ENCODE measurements at regions not wholly inside any gene's neighbourhood (a gene's known extent, or its start where the extent isn't known, plus 50 kb on each side); places are given as distances from the start of the nearest gene placed in this dataset.

DNA sequence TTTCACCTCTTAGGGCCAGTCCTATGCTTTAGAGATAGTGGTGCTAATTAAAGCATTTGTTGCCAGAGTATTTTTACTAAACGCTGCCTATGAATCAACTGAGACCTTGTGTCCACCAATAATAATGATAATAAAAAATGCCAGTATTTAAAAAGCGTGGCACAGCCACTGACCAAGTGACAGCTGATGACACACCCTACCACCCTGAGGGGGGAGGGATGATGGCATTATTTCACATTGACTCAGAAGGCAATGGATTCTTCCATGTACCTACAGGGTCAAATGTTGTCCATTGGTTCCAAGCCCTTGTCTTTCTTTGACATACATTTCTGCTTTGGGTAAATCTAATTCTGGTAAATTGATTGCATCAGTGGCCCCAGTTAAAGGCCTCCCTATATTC is 384.4 kb downstream of the DLEU7 start:
- POLR2A ChIA-PET (ENCODE audit: unreplicated experiment): no interaction called here

DNA sequence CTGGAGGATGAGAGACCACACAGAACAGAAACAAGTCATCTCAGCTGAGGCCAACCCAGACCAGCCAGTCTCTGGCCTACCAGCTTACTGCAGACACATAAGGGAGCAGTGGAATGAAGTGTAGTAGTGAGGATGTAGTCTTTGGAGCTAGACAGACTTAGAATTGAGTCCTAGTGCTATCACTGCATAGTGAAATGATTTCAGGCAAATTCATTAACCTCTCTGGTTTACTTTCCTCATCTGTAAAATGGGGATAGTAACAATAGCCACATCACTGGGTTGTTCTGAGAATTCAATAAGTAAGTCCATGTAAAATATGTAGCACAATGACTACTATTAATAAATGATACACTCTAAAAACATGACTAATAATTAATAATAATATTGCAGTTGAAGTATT is 383.8 kb downstream of the DLEU7 start:
- Histone ChIP-seq H3K27ac (no peak overlapping the region), H3F3A (ENCODE audit: insufficient read depth, low read depth) (no peaks in the 10 kb centered on the region), H3K4me3 (no peak overlapping the region), H3K27me3 (ENCODE audit: insufficient read depth, low read depth) (no peaks in the 10 kb centered on the region), H3K4me2 (no peak overlapping the region), H3K79me2 (ENCODE audit: low read depth) (no peaks in the 10 kb centered on the region), H4K20me1 (ENCODE audit: insufficient read depth) (no peaks in the 10 kb centered on the region), H3K4me1 (replicated peaks; ENCODE audit: insufficient read depth) (no peaks in the 10 kb centered on the region), H3K9me3 (ENCODE audit: insufficient read depth, low read depth) (no peaks in the 10 kb centered on the region), H3K36me3 (ENCODE audit: low read depth) (no peaks in the 10 kb centered on the region), H2AFZ (no peak overlapping the region), H3K9me2 (ENCODE audit: insufficient read depth) (0 out of 2 replicates have a peak, but pooled peaks cover 3% of the 10 kb centered on the region)
- intact Hi-C loops (cut with micrococcal nuclease; ENCODE audit: unreplicated experiment): no loop called here
- TF ChIP-seq, protein P1, sequence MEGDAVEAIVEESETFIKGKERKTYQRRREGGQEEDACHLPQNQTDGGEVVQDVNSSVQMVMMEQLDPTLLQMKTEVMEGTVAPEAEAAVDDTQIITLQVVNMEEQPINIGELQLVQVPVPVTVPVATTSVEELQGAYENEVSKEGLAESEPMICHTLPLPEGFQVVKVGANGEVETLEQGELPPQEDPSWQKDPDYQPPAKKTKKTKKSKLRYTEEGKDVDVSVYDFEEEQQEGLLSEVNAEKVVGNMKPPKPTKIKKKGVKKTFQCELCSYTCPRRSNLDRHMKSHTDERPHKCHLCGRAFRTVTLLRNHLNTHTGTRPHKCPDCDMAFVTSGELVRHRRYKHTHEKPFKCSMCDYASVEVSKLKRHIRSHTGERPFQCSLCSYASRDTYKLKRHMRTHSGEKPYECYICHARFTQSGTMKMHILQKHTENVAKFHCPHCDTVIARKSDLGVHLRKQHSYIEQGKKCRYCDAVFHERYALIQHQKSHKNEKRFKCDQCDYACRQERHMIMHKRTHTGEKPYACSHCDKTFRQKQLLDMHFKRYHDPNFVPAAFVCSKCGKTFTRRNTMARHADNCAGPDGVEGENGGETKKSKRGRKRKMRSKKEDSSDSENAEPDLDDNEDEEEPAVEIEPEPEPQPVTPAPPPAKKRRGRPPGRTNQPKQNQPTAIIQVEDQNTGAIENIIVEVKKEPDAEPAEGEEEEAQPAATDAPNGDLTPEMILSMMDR (conservative IDR thresholded peaks at IDR 0.05): no peak
- TF ChIP-seq EZH2 (IDR thresholded peaks at IDR 0.05; ENCODE audit: low read depth): no peak
- ChIA-PET CTCF (no interaction called here), POLR2A (ENCODE audit: unreplicated experiment) (no interaction called here)
- no peak for DNase-seq
- BruUV-seq (replicated peaks): no TSS peak

More for the DNA sequence above, 384.4 kb downstream of the DLEU7 start:
- Histone ChIP-seq H3K4me2 (no peak overlapping the region), H4K20me1 (ENCODE audit: insufficient read depth) (no peaks in the 10 kb centered on the region), H3F3A (ENCODE audit: insufficient read depth, low read depth) (no peaks in the 10 kb centered on the region), H3K4me1 (replicated peaks; ENCODE audit: insufficient read depth) (no peaks in the 10 kb centered on the region), H3K79me2 (ENCODE audit: low read depth) (no peaks in the 10 kb centered on the region), H3K9me3 (ENCODE audit: insufficient read depth, low read depth) (no peaks in the 10 kb centered on the region), H3K27me3 (ENCODE audit: insufficient read depth, low read depth) (no peaks in the 10 kb centered on the region), H3K4me3 (no peak overlapping the region), H3K27ac (no peak overlapping the region), H3K36me3 (ENCODE audit: low read depth) (no peaks in the 10 kb centered on the region), H3K9me2 (ENCODE audit: insufficient read depth) (0 out of 2 replicates have a peak, but pooled peaks cover 3% of the 10 kb centered on the region), H2AFZ (no peak overlapping the region)
- BruUV-seq (replicated peaks): no TSS peak
- intact Hi-C loops (cut with micrococcal nuclease; ENCODE audit: unreplicated experiment): no loop called here
- CTCF ChIA-PET: no interaction called here
- TF ChIP-seq EZH2 (IDR thresholded peaks at IDR 0.05; ENCODE audit: low read depth): no peak
- TF ChIP-seq, protein P1 (conservative IDR thresholded peaks at IDR 0.05): no peak
- no peak for DNase-seq

DNA sequence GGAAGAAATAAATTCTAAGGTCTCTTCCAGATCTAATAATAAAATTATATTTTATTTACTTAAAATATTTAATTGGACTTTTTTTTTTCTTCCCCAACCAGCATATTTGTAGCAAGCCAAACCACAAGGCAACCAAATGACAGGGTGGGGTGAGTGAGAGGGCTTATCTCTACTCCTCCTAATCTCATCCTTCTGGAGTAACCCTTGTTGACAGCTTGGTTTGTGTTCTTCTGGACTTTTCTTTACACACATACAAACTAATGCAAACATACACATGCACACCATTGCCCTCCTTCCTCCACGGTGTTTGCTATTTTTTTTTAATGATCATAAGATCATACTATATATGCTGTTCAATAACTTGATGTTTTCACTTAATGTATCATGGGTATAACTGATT is 383.1 kb downstream of the DLEU7 start:
- no peak overlapping the region for H3K27ac ChIP-seq
- H2AFZ ChIP-seq: no peak overlapping the region
- no peak overlapping the region for H3K4me2 ChIP-seq
- TF ChIP-seq EZH2 (IDR thresholded peaks at IDR 0.05; ENCODE audit: low read depth): no peak
- TF ChIP-seq, protein P1 (conservative IDR thresholded peaks at IDR 0.05): no peak
- CTCF ChIA-PET: no interaction called here
- no peaks in the 10 kb centered on the region for H3F3A ChIP-seq (ENCODE audit: insufficient read depth, low read depth)
- H3K36me3 ChIP-seq (ENCODE audit: low read depth): no peaks in the 10 kb centered on the region
- POLR2A ChIA-PET (ENCODE audit: unreplicated experiment): no interaction called here
- H3K4me3 ChIP-seq: no peak overlapping the region
- 0 out of 2 replicates have a peak, but pooled peaks cover 3% of the 10 kb centered on the region for H3K9me2 ChIP-seq (ENCODE audit: insufficient read depth)
- DNase-seq: no peak
- H4K20me1 ChIP-seq (ENCODE audit: insufficient read depth): no peaks in the 10 kb centered on the region
- H3K4me1 ChIP-seq (replicated peaks; ENCODE audit: insufficient read depth): no peaks in the 10 kb centered on the region
- H3K27me3 ChIP-seq (ENCODE audit: insufficient read depth, low read depth): no peaks in the 10 kb centered on the region
- H3K79me2 ChIP-seq (ENCODE audit: low read depth): no peaks in the 10 kb centered on the region
- H3K9me3 ChIP-seq (ENCODE audit: insufficient read depth, low read depth): no peaks in the 10 kb centered on the region
- intact Hi-C loops (cut with micrococcal nuclease; ENCODE audit: unreplicated experiment): no loop called here
- BruUV-seq (replicated peaks): no TSS peak

All from PC-9 (cell line).